DMS53 treated with DMSO at 0.1 percent for 48 hours (cell line): ENCODE measurements at regions not wholly inside any gene's neighbourhood (a gene's known extent, or its start where the extent isn't known, plus 50 kb on each side); places are given as distances from the start of the nearest gene placed in this dataset.
"Not testable (repeated sequence)": the region's sequence is repeated elsewhere in the genome, so short reads cannot be mapped to it uniquely, and the experiment has no call there.

Experiments used
- DNase-seq: peaks from one replicate; lab custom pipeline; 2025; ENCODE audit not compliant: unreplicated experiment; lab: John Stamatoyannopoulos, UW

- DNase-seq: not testable (repeated sequence)
Observed at GRCh38 chr1:148432318-148432717, 50.8 kb downstream of the PPIAL4G start.

GRCh38 chr1:148429856-148430255 is 53.2 kb downstream of the PPIAL4G start:
- DNase-seq: not testable (repeated sequence)

- not testable (repeated sequence) for DNase-seq
Observed at GRCh38 chr1:148426940-148427611, 56.0 kb downstream of the PPIAL4G start.

GRCh38 chr1:148426385-148426784 is 56.7 kb downstream of the PPIAL4G start:
- not testable (repeated sequence) for DNase-seq

- peak; percentile 81 for DNase-seq
Observed at GRCh38 chr1:148424143-148425003, 58.7 kb downstream of the PPIAL4G start.

GRCh38 chr1:148422921-148423320 is 60.2 kb downstream of the PPIAL4G start:
- DNase-seq: not testable (repeated sequence)

GRCh38 chr1:148417241-148417640 is 65.9 kb downstream of the PPIAL4G start:
- DNase-seq: not testable (repeated sequence)

- DNase-seq: not testable (repeated sequence)
Observed at GRCh38 chr1:148413385-148413784, 69.7 kb downstream of the PPIAL4G start.

- DNase-seq: not testable (repeated sequence)
Observed at GRCh38 chr1:148404786-148405568, 78.1 kb downstream of the PPIAL4G start.

- DNase-seq: not testable (repeated sequence)
Observed at GRCh38 chr1:148403925-148404324, 79.2 kb downstream of the PPIAL4G start.

- DNase-seq: not testable (repeated sequence)
Observed at GRCh38 chr1:148403085-148403456, 80.0 kb downstream of the PPIAL4G start.

- DNase-seq: peak; percentile 58
Observed at GRCh38 chr1:148402152-148403084, 80.7 kb downstream of the PPIAL4G start.

GRCh38 chr1:148397516-148397915 is 85.6 kb downstream of the PPIAL4G start:
- DNase-seq: not testable (repeated sequence)

- not testable (repeated sequence) for DNase-seq
Observed at GRCh38 chr1:148392505-148392904, 90.6 kb downstream of the PPIAL4G start.

- DNase-seq: not testable (repeated sequence)
Observed at GRCh38 chr1:148391323-148391722, 91.8 kb downstream of the PPIAL4G start.

GRCh38 chr1:148389027-148389339 is 94.1 kb downstream of the PPIAL4G start:
- no peak for DNase-seq

- peak; percentile 88 for DNase-seq
Observed at GRCh38 chr1:148388260-148389026, 94.7 kb downstream of the PPIAL4G start.

GRCh38 chr1:148387949-148388259 is 95.2 kb downstream of the PPIAL4G start:
- not testable (repeated sequence) for DNase-seq

GRCh38 chr1:148387122-148387948 is 95.8 kb downstream of the PPIAL4G start:
- not testable (repeated sequence) for DNase-seq
